Muscle of arm (tissue), 1 donor: ENCODE measurements at regions not wholly inside any gene's neighbourhood (a gene's known extent, or its start where the extent isn't known, plus 50 kb on each side); places are given as distances from the start of the nearest gene placed in this dataset.

ENCODE experiments used
- DNase-seq: peaks from one replicate; pipeline ENCODE4 v3.0.0-alpha.2; 2013

GRCh38 chr7:98679741-98680140, 62.7 kb downstream of the NPTX2 start:
- no peak for DNase-seq

DNA sequence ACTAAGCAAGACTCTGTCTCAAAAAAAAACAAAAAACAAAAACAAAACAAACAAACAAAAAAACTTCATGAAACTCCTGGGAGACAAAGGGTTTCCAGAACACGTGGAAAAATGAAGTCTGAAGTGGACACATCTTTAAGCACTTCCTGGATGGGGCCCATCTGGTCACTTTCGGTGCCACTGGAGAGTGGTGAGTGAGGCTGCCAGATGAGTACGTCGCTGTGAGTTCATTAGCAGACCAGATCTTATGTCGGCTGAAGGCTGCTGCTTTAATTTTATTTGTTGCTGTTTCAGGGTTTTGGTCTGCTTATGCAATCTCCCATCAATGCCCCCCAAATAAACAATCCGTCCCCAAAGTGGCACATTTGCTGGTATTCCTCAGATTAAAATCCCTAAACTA, 64.4 kb downstream of the NPTX2 start:
- no peak for DNase-seq

DNA sequence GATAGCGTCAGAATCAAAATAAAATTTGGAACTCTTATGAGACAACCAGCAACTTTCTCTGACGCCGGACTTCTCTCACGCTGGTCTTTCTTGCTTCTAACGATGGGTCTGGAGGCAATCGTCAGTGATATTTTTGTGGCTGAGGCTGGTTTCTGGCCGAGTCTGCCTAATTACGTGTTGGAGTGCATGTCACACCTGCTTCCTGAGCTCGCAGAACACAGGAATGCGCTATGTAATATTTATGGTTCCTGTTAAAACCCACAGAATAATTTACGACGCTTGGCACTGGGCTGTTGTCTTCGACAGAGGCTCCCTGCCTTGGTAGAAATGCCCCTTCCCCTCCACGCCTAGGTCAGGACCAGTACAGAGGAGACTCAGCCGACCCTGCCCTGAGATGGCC, 64.9 kb downstream of the NPTX2 start:
- DNase-seq = no peak

DNA sequence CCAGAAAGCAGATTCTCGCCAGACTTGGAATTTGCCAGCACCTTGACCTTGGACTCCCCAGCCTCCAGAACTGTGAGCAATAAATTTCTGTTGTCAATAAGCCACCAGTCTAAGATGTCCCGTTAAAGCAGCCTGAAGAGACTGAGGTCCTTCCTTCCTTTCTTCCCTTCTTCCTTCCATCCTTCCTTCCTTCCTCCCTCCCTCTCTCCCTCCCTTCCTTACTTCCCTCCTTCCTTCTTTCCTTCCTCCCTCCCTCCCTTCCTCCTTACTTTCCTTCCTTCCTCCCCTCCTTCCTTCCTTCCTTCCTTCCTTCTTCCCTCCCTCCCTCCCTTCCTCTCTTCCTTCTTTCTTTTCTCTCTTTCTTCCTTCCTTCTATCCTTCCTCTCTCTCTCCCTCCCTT, 66.4 kb downstream of the NPTX2 start:
- DNase-seq = no peak

DNA sequence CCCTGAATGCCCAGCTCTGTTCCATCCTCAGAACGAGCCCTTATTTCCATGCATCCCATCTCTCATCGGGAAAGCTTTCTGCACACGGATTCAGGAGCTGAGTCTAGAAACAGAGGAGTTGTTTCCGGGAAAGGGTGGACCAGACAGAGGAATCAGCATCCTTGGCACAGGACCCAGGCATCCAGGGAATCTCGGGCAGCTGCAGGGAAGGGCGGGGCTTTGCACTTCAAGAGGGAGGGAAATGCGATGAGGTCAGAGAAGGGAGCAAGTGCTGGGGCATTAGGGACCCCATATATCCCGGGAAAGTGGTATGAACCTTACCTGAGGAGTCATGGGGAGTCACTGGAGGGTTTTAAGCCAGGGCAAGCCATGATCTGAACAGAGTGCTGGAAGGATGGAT, 68.5 kb downstream of the NPTX2 start:
- DNase-seq = no peak

- DNase-seq = no peak
Measured at GRCh38 chr7:98686466-98687080, 69.5 kb downstream of the NPTX2 start.

DNA sequence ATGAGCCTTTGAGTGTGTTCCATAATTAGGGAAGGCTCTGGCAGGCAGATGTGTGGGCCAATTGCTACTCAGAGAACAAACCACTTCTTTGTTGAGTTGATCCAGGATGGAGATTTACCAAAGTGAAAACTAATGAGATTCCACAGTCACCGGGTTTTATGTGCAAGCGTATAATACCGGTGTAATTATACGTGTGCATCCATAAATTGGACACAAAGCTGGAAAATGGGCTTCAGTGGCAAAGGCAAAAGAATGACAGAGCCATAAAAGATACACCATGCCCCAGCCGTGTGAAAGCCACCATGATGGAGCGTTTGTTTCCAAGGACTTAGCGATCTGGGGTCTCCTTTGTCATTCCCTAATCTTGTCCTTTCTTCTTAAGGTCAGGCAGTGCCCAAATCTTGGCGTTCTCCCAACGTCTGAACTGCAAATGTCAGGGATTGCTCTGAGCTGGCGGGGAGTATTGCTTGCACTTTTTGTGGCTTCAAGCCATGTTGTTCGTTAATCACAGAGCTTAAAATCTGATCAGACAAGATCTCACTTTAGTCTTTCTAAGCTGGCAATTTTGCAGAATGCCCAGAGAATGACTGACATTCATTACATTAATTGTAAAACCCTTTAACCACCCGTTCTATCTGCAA, 70.1 kb downstream of the NPTX2 start:
- DNase-seq = no peak

DNA sequence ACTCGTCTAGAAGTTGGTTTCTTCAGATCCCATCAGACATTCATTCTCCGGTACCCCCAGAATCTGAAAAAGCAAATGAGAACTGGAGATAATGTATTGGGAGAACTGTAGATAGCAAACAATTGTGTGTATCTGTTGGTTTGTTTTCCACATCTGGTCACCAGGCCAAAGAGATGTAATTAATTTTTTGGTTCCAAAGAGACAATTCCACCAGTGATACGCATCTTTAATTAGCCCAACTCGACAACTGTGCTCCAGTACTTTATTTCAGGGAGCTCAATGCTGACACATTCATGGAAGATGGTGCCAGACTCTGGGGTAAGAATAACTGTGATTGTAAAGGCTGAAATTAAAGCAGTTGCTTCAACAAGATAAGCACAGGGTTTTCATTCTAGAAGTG, 74.5 kb downstream of the NPTX2 start:
- DNase-seq = no peak

GRCh38 chr7:98697083-98697482, 80.0 kb downstream of the NPTX2 start:
- DNase-seq = no peak

DNA sequence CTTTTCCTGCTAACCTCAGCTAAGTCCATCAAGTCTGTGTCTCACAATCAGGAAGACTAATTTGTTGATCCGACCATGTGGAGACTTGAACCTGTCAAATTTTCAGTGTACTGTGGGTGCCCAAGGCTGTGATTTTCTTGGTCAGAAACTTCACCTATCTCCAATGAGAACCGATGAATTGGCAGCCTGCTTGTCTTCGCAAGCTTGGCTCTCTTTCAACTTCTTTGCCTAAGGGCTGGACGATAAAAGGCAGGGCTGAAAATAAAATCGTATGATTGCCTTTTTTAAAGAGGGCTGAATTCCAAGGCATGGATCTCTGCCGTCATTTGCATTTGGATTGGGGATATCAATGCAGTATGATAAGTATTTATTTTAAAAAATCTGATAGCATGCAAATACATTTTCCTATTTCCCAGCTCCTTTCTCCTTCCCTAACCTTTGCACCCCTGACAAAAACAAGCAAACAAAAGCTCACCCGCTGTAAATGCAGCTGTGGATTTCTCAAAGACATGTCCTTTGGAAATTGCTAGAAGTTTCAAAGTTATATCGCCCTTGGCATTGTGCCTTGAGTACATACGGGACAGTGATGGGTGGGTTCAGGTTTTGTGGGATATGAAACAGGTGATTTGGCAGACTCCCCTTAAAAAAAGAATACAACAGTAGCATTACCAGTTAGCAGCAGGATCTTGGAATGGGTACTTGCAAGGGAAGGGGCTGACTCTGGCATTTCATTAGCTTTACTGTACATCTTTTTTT, 80.6 kb downstream of the NPTX2 start:
- DNase-seq = no peak

- DNase-seq = no peak
Measured at GRCh38 chr7:98698976-98699375, 81.9 kb downstream of the NPTX2 start.

DNA sequence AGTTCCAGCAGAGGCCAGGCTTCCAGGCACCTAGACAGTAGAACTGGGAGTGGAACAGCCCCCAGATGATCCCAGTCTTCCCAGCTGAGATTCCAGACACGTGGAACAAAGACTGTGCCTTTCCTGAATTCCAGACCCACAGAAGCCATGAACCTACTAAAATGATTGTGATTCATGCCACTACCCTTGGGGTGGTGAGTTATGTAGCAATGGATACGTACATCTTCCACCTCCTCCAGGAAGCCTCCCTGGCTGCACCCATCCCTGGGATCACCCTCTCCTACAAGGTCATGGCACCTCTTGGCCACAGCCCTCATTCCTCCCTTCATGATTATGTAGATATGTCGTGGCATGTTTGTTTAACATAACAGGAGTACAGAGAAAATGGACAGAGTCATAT, 83.4 kb downstream of the NPTX2 start:
- DNase-seq = no peak

DNA sequence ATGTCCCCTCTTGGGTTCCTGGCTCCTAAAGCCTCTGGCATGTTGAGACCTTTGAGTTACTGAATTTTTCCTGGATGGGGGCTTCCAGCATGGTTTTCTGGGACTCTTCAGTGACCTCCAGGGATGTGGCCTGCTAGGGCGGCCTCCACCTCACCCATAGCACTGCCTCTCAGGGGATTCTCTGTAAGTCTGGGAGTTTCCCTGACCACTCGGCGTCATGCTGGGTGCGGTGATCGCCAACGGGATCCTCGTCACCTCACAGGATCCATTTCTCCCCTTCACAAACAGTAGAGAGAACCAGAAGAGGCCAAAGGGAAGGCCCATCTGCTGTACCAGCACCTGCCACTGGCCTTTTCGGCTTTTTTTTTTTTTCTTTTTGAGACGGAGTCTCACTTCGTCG, 84.3 kb downstream of the NPTX2 start:
- no peak for DNase-seq

DNA sequence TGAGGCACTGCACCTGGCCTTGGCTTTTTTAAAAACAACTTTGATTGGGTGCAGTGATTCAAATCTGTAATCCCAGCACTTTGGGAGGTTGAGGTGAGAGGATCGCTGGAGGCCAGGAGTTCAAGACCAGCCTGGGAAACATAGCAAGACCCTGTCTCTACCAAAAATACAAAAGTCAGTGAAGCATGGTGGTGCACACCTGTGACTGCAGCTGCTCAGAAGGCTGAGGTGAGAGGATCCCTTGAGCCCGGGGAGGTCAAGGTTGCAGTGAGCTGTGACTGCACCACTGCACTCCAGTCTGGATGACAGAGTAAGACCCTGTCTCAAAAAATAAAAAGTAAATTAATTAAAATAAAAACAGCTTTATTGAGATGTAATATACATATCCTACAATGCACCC, 84.9 kb downstream of the NPTX2 start:
- DNase-seq = no peak

DNA sequence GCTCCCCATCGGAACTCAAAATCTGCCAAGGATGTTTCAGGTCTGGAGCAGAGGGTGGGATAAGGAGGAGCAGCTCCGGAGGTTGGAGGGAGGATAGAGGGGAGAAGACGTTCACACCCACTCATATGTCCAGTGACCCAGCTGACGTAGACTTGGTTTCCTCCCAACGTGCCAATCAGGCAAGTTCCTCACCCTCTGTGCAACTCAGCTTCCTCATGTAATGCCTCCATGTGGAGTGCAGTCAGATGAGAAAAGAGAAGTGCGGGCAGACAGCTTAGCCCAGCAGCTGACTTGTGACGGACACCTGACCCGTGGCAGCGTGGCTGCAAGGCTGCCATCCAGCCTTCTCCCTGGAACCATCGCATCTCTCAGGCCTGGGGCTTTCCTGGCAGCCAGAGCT, 86.8 kb downstream of the NPTX2 start:
- no peak for DNase-seq

GRCh38 chr7:98705626-98706025, 88.5 kb downstream of the NPTX2 start:
- DNase-seq = no peak

- no peak for DNase-seq
Measured at GRCh38 chr7:98707076-98707475, 90.0 kb downstream of the NPTX2 start.

DNA sequence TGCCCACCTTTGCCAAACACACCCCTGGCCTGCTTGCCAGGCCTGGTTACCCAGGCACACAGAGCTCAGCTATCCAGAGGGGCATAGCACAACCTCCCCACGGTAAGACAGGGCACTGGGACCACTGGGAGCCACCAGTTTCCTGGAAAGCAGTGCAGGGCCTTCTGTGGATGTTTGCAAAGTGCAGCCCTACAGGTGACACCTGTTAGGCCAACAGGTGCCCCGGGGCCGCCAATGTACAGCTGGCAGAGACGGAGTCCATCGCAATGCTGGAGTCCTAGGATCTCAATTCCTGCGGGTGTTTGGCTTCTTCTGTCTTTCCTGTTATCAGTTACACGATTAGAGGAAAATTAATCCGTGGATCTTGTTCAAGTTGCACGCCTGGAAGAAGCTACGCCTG, 94.9 kb downstream of the NPTX2 start:
- DNase-seq = no peak

- no peak for DNase-seq
Measured at GRCh38 chr7:98713165-98713810, 96.2 kb downstream of the NPTX2 start.

GRCh38 chr7:98719396-98719795, 102.3 kb downstream of the NPTX2 start:
- no peak for DNase-seq

DNA sequence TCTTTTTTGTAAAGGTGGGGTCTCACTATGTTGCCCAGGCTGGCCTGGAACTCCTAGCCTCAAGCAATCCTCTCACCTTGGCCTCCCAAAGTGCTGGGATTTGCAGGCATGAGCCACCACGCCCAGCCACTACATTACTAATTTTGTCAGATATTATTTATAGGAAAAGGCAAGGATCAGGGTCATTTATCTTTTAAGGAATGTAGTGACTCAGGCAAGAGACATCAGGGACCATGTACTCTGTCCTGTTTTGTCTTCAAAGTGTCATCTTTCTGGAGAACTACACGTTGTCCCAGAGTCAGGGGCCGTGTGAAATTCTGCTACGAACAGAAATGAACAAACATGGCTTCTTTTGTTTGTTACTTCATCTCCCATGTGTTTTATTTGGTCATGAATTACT, 105.3 kb downstream of the NPTX2 start:
- no peak for DNase-seq

DNA sequence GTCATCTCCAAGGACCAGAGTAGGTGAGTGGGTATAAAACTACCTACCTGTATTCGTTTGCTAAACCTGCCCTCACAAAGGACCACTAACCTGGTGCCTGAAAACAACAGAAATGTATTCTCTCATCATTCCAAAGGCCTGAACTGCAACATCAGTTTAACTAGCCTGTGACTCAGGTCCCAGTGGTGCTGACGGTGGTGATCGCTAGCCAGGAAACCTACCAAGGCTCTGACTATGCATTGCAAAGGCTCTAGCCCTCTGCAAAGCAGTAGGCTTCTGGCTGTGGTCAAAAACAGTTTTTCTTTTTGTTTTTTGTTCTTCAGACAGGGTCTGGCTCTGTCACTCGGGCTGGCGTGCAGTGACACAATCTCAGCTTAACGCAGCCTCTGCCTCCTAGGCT, 107.5 kb downstream of the NPTX2 start:
- DNase-seq = no peak

DNA sequence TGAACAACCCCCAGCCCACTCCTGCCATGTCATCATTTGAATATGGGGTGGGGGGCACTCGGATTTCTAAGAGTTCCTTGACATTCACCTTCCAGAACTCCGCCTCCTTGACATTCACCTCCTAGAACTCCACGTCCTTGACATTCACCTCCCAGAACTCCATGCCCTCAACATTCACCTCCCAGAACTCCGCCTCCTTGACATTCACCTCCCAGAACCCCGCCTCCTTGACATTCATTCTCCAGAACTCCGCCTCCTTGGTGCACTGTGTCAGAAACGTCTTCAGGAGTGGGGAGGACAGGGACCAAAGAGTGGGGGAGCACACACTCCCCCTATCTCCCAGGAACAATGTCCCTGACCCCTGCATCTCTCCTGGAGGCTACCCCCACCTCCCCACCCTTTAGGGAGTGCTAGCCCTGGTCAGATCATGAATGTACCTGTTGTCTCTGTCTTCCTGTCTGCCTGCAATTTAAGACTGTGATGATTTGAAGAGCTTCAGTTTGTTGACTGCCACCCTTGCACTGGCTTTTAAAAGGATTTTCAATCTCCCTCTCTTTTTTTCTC, 110.1 kb downstream of the NPTX2 start:
- no peak for DNase-seq
